ENCODE measurements at regions not wholly inside any gene's neighbourhood (a gene's known extent, or its start where the extent isn't known, plus 50 kb on each side); places are given as distances from the start of the nearest gene placed in this dataset.

- Histone ChIP-seq H2BK12ac (ENCODE audit: low read depth, low read length) (no peak overlapping the region), H3K9ac (replicated peaks in 1 of 4; ENCODE audit: extremely low read depth in 1 of 4, low read depth in 3 of 4, low read length in 3 of 4) (no peak overlapping the region; a peak in 1 of 7 replicates), H3K23ac (ENCODE audit: insufficient read length) (no peak overlapping the region), H3K36me3 (ENCODE audit: control insufficient read depth in 2 of 4, insufficient read depth in 4 of 4, low read length in 3 of 4) (no peaks in the 10 kb centered on the region), H3K23me2 (ENCODE audit: low read depth, low read length) (peaks cover 6% of the 10 kb centered on the region; the same call in 1 of the 2 replicates), H3K56ac (replicated peaks; ENCODE audit: insufficient read length, low read depth, low read length) (no peak overlapping the region), H4K5ac (ENCODE audit: insufficient read length, low read depth, low read length) (no peak overlapping the region), H4K91ac (replicated peaks; ENCODE audit: insufficient read length, low read length) (no peak overlapping the region), H3K9me3 (ENCODE audit: insufficient read depth in 2 of 2, low read depth in 1 of 2, low read length in 1 of 2) (no peaks in the 10 kb centered on the region), H4K8ac (ENCODE audit: extremely low read depth, insufficient read depth, low read length) (no peak overlapping the region), H2BK120ac (replicated peaks; ENCODE audit: low read depth, low read length) (no peak overlapping the region), H3K4ac (replicated peaks; ENCODE audit: insufficient read length, low read depth, low read length) (no peak overlapping the region), H3K79me1 (ENCODE audit: low read depth, low read length) (no peaks in the 10 kb centered on the region), H2BK5ac (ENCODE audit: low read depth, low read length) (no peak overlapping the region), H2BK20ac (ENCODE audit: low read length) (no peak overlapping the region), H2AFZ (ENCODE audit: low read length) (no peak overlapping the region), H2BK15ac (ENCODE audit: low read length) (no peak overlapping the region), H3K27me3 (replicated peaks in 1 of 4; ENCODE audit: control insufficient read depth in 3 of 4, extremely low read depth in 1 of 4, insufficient read depth in 3 of 4, low read length in 3 of 4) (no peaks in the 10 kb centered on the region; a peak in 1 of 7 replicates), H4K20me1 (replicated peaks in 1 of 2; ENCODE audit: control insufficient read depth in 1 of 2, insufficient read depth in 2 of 2, low read length in 2 of 2) (no peaks in the 10 kb centered on the region), H3K79me2 (ENCODE audit: control insufficient read depth in 1 of 2, insufficient read depth in 2 of 2, low read length in 2 of 2) (no peaks in the 10 kb centered on the region), H3K14ac (ENCODE audit: insufficient read length) (no peak overlapping the region), H3K18ac (ENCODE audit: extremely low read depth, low read length) (no peak overlapping the region), H3K4me1 (replicated peaks in 1 of 4; ENCODE audit: control insufficient read depth in 3 of 4, insufficient read depth in 4 of 4, low read length in 3 of 4) (peaks cover 6 to 13% (median 10%) of the 10 kb centered on the region in 4 experiments; a peak in 5 of 7 replicates), H3K4me2 (ENCODE audit: insufficient read depth in 1 of 2, low read depth in 2 of 2, low read length in 2 of 2) (no peak overlapping the region), H3K27ac (ENCODE audit: low read depth, low read length) (no peak overlapping the region), H3K4me3 (ENCODE audit: extremely low read depth in 1 of 4, insufficient read depth in 2 of 4, low read depth in 3 of 4, low read length in 4 of 4) (no peak overlapping the region), H2AK5ac (ENCODE audit: low read depth, low read length) (no peak overlapping the region)
- 91% methylated on average over 3 of the region's 3 CpGs; no CpG with 5 or more reads in 1 of the 2 experiments for WGBS, 2 experiments (ENCODE audit: extremely low coverage in 1 of 2, insufficient coverage in 1 of 2, insufficient read length in 1 of 2, insufficient replicate concordance in 2 of 2, low coverage in 1 of 2, low lambda C conversion rate in 2 of 2, missing lambda C conversion rate in 1 of 2)
- CTCF ChIA-PET (ENCODE audit: partially characterized antibody), result interaction anchor here (0.6 kb wide), 1 partner anchor 149 kb away, joined by 3 read pairs; no protein-coding TSS in a partner anchor
- FAIRE-seq, result no peak
- POLR2A ChIA-PET (ENCODE audit: partially characterized antibody), result interaction anchor here (0.6 kb wide), 1 partner anchor 91 kb away, joined by 3 read pairs; no protein-coding TSS in a partner anchor
- TF ChIP-seq FOSL1 (IDR thresholded peaks at IDR 0.05; ENCODE audit: insufficient read depth, low read depth, low read length), result no peak
- TF ChIP-seq GTF2F1 (IDR thresholded peaks at IDR 0.05; ENCODE audit: borderline replicate concordance, low read depth, low read length), result no peak
- peak; percentile 64; the same call in 1 of the 2 replicates for TF ChIP-seq KDM1A (IDR thresholded peaks at IDR 0.05; ENCODE audit: borderline replicate concordance, low read length)
- DNase-seq (ENCODE audit: low read depth in 1 of 2, low spot score in 2 of 2), result no peak
These were observed 114.5 kb upstream of the KIT start for GRCh38 chr4:54543088-54543795.
